ENCODE measurements at regions not wholly inside any gene's neighbourhood (a gene's known extent, or its start where the extent isn't known, plus 50 kb on each side); places are given as distances from the start of the nearest gene placed in this dataset.

- no peak overlapping the region for H3K4me2 ChIP-seq
Measured at GRCh38 chr2:224310943-224311625, 90.8 kb downstream of the FAM124B start.

More at GRCh38 chr2:224310943-224311625, 90.8 kb downstream of the FAM124B start:
- no peaks in the 10 kb centered on the region for H3K27me3 ChIP-seq (ENCODE audit: insufficient read depth)
- H3K79me2 ChIP-seq (replicated peaks; ENCODE audit: insufficient read depth) = no peaks in the 10 kb centered on the region
- no peak overlapping the region for H3K4me3 Mint-ChIP-seq
- no peaks in the 10 kb centered on the region for H3F3A ChIP-seq (replicated peaks; ENCODE audit: low read depth)
- H2AFZ ChIP-seq = no peak overlapping the region
- H3K9me2 ChIP-seq (ENCODE audit: insufficient read depth) = 0 out of 2 replicates have a peak, but pooled peaks cover 2% of the 10 kb centered on the region
- no peak overlapping the region for H3K27ac Mint-ChIP-seq
- H3K36me3 Mint-ChIP-seq (ENCODE audit: low read depth) = no peaks in the 10 kb centered on the region
- H3K4me1 Mint-ChIP-seq = peaks cover 18% of the 10 kb centered on the region
- no peak for ATAC-seq
- TF ChIP-seq POLR2AphosphoS5 (IDR thresholded peaks at IDR 0.05; ENCODE audit: low read depth) = no peak
- no peak for TF ChIP-seq ZNF114 (CRISPR knock-in tag; IDR thresholded peaks at IDR 0.05)
- no peak for TF ChIP-seq ZNF462 (CRISPR knock-in tag; IDR thresholded peaks at IDR 0.05)
- TF ChIP-seq CTCF (conservative IDR thresholded peaks at IDR 0.05; ENCODE audit: low read depth in 2 of 2) = no peak
- TF ChIP-seq NANOG (IDR thresholded peaks at IDR 0.05; ENCODE audit: borderline replicate concordance) = no peak
- no peak for TF ChIP-seq ZNF331 (CRISPR knock-in tag; IDR thresholded peaks at IDR 0.05; ENCODE audit: low read depth)
- no peak for TF ChIP-seq REST (IDR thresholded peaks at IDR 0.05; ENCODE audit: unreplicated experiment)
- TF ChIP-seq JUNB (IDR thresholded peaks at IDR 0.05; ENCODE audit: unreplicated experiment) = no peak
- no peak for TF ChIP-seq CREB1 (CRISPR knock-in tag; IDR thresholded peaks at IDR 0.05; ENCODE audit: low read depth)
- no peak for TF ChIP-seq EZH2phosphoT487 (IDR thresholded peaks at IDR 0.05; ENCODE audit: unreplicated experiment)
- TF ChIP-seq STAT1 (IDR thresholded peaks at IDR 0.05; ENCODE audit: unreplicated experiment) = no peak
- no peak for TF ChIP-seq ETS1 (IDR thresholded peaks at IDR 0.05)
- TF ChIP-seq EZH2 (IDR thresholded peaks at IDR 0.05; ENCODE audit: low read depth, unreplicated experiment) = no peak
- H3K27ac ChIP-seq (ENCODE audit: low read depth) = no peak overlapping the region
- H3K9me3 Mint-ChIP-seq = no peaks in the 10 kb centered on the region
- DNase-seq (ENCODE audit: low spot score) = no peak
- peaks cover 18% of the 10 kb centered on the region for H3K4me1 ChIP-seq (ENCODE audit: insufficient read depth)
- H3K27me3 Mint-ChIP-seq (ENCODE audit: insufficient read depth, low read depth, poor library complexity) = no peaks in the 10 kb centered on the region
- H4K20me1 ChIP-seq (replicated peaks; ENCODE audit: insufficient read depth) = no peaks in the 10 kb centered on the region
- no peak overlapping the region for H3K4me3 ChIP-seq
- no peaks in the 10 kb centered on the region for H3K36me3 ChIP-seq (ENCODE audit: insufficient read depth)
